ENCODE measurements at regions not wholly inside any gene's neighbourhood (a gene's known extent, or its start where the extent isn't known, plus 50 kb on each side); places are given as distances from the start of the nearest gene placed in this dataset.
A peak's percentile ranks its signal among the peaks of the same experiment; 100 is the strongest.

DNA sequence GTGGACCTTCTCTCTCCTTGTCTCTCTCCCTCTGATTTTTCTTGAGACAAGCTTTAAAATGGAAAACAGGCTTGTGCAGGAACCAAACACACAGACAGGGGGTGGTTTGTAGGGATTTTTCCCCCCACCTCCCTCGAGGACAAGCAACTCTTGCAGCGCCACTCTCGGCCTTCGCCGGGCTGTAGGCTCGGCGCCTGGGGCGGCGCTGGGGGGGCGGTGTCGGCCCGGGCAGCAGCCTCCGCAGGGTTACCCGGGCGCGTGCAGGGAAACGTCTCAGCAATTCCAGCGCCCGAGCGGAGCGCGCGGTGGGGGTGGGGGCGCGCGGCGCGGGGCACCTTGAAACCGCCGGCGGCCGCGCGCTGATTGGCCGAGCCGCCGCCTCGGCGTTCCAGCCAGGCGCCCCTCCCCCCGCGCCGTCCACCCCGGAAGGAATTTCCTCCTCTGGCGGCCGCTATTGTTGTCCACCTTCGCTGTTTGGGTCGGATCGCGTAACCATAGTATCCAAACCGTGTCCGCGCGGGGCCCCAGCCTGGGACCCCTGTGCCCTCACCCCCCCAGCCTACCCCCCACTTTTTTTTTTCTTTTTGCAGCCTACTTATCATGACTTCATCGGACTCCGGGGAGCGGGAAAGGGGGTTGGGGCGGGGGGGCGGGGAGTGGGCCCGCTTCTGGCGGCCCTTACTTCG lies 59.8 kb upstream of the ACOT11 start (continued):
- TF ChIP-seq, protein P1, sequence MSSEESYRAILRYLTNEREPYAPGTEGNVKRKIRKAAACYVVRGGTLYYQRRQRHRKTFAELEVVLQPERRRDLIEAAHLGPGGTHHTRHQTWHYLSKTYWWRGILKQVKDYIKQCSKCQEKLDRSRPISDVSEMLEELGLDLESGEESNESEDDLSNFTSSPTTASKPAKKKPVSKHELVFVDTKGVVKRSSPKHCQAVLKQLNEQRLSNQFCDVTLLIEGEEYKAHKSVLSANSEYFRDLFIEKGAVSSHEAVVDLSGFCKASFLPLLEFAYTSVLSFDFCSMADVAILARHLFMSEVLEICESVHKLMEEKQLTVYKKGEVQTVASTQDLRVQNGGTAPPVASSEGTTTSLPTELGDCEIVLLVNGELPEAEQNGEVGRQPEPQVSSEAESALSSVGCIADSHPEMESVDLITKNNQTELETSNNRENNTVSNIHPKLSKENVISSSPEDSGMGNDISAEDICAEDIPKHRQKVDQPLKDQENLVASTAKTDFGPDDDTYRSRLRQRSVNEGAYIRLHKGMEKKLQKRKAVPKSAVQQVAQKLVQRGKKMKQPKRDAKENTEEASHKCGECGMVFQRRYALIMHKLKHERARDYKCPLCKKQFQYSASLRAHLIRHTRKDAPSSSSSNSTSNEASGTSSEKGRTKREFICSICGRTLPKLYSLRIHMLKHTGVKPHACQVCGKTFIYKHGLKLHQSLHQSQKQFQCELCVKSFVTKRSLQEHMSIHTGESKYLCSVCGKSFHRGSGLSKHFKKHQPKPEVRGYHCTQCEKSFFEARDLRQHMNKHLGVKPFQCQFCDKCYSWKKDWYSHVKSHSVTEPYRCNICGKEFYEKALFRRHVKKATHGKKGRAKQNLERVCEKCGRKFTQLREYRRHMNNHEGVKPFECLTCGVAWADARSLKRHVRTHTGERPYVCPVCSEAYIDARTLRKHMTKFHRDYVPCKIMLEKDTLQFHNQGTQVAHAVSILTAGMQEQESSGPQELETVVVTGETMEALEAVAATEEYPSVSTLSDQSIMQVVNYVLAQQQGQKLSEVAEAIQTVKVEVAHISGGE (CRISPR knock-in tag; IDR thresholded peaks at IDR 0.05) = peak in 1 of 3 experiments; percentile 44; a peak in 1 of 6 replicates
- TF ChIP-seq SRSF9 (IDR thresholded peaks at IDR 0.05; ENCODE audit: borderline replicate concordance, low read depth, low read length) = no peak
- peak; percentile 60 to 92 for TF ChIP-seq E2F6 (IDR thresholded peaks at IDR 0.05; ENCODE audit: borderline replicate concordance in 1 of 2, extremely low read depth in 1 of 2, insufficient read depth in 1 of 2, insufficient read length in 1 of 2, low read depth in 1 of 2, low read length in 1 of 2, poor library complexity in 1 of 2, severe bottlenecking in 1 of 2)
- no peak for TF ChIP-seq MCM2 (IDR thresholded peaks at IDR 0.05; ENCODE audit: low read depth)
- TF ChIP-seq ZNF197 (CRISPR knock-in tag; IDR thresholded peaks at IDR 0.05; ENCODE audit: low read depth) = peak; percentile 84
- TF ChIP-seq MECOM (CRISPR knock-in tag; IDR thresholded peaks at IDR 0.05) = no peak
- no peak for TF ChIP-seq LCOR (CRISPR knock-in tag; IDR thresholded peaks at IDR 0.05)
- TF ChIP-seq HSF4 (CRISPR knock-in tag; IDR thresholded peaks at IDR 0.05; ENCODE audit: borderline replicate concordance) = no peak
- TF ChIP-seq, protein P2, sequence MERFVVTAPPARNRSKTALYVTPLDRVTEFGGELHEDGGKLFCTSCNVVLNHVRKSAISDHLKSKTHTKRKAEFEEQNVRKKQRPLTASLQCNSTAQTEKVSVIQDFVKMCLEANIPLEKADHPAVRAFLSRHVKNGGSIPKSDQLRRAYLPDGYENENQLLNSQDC (CRISPR knock-in tag; IDR thresholded peaks at IDR 0.05) = no peak
- peak; percentile 82; the same call in 1 of the 2 replicates for TF ChIP-seq ZBTB7A (IDR thresholded peaks at IDR 0.05; ENCODE audit: borderline replicate concordance, control insufficient read depth, low read depth, low read length)
- no peak for TF ChIP-seq HIVEP1 (CRISPR knock-in tag; IDR thresholded peaks at IDR 0.05)
- no peak; the same call in 1 of the 2 replicates for TF ChIP-seq KAT7 (CRISPR knock-in tag; IDR thresholded peaks at IDR 0.05; ENCODE audit: borderline replicate concordance)
- TF ChIP-seq TOE1 (IDR thresholded peaks at IDR 0.05; ENCODE audit: borderline replicate concordance) = no peak; the same call in 1 of the 2 replicates
- TF ChIP-seq TOE1 (CRISPR knock-in tag; IDR thresholded peaks at IDR 0.05; ENCODE audit: borderline replicate concordance, low read depth) = 0 out of 2 replicates have a peak, but pooled peaks have one; percentile 26
- TF ChIP-seq, protein P3, sequence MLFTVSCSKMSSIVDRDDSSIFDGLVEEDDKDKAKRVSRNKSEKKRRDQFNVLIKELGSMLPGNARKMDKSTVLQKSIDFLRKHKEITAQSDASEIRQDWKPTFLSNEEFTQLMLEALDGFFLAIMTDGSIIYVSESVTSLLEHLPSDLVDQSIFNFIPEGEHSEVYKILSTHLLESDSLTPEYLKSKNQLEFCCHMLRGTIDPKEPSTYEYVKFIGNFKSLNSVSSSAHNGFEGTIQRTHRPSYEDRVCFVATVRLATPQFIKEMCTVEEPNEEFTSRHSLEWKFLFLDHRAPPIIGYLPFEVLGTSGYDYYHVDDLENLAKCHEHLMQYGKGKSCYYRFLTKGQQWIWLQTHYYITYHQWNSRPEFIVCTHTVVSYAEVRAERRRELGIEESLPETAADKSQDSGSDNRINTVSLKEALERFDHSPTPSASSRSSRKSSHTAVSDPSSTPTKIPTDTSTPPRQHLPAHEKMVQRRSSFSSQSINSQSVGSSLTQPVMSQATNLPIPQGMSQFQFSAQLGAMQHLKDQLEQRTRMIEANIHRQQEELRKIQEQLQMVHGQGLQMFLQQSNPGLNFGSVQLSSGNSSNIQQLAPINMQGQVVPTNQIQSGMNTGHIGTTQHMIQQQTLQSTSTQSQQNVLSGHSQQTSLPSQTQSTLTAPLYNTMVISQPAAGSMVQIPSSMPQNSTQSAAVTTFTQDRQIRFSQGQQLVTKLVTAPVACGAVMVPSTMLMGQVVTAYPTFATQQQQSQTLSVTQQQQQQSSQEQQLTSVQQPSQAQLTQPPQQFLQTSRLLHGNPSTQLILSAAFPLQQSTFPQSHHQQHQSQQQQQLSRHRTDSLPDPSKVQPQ (CRISPR knock-in tag; IDR thresholded peaks at IDR 0.05; ENCODE audit: borderline replicate concordance) = no peak
- TF ChIP-seq NRF1 (conservative IDR thresholded peaks at IDR 0.05 in 1 of 2, IDR thresholded peaks at IDR 0.05 in 1 of 2) = peak in 1 of 2 experiments; percentile 49; a peak in 3 of 4 replicates
- TF ChIP-seq ELF2 (CRISPR knock-in tag; IDR thresholded peaks at IDR 0.05) = peak; percentile 82; the same call in 1 of the 2 replicates

All from K562 (cell line).